Erythroblast (primary cell): ENCODE measurements at regions not wholly inside any gene's neighbourhood (a gene's known extent, or its start where the extent isn't known, plus 50 kb on each side); places are given as distances from the start of the nearest gene placed in this dataset.

Source experiments
- GATA1 ChIP-seq: IDR thresholded peaks from 2 replicates; pipeline ENCODE4 v1.6.1; 2011; ENCODE audit warnings: low read depth, mild to moderate bottlenecking, control low read depth, low read length, moderate library complexity
- POLR2A ChIP-seq: IDR thresholded peaks from 2 replicates; pipeline ENCODE4 v1.6.1; 2011; ENCODE audit warnings: mild to moderate bottlenecking, low read length

GRCh38 chr9:71254592-71255277 lies 133.3 kb upstream of the TRPM3 start:
- TF ChIP-seq POLR2A (no peak), GATA1 (no peak)
